B cell (primary cell): ENCODE measurements at regions not wholly inside any gene's neighbourhood (a gene's known extent, or its start where the extent isn't known, plus 50 kb on each side); places are given as distances from the start of the nearest gene placed in this dataset.

Source experiments
- EZH2 ChIP-seq: IDR thresholded peaks from 2 replicates; pipeline ENCODE4 v1.6.1; 2012; ENCODE audit warnings: borderline replicate concordance, low read depth, mild to moderate bottlenecking, moderate library complexity, low read length; ENCODE audit not compliant: insufficient read depth, poor library complexity, severe bottlenecking
- TF ChIP-seq, protein P1 (sequence below): fragments of 200-600 bp; IDR thresholded peaks from one replicate; pipeline ENCODE4 v1.8.0; 2022; ENCODE audit warnings: antibody characterized with exemption, mild to moderate bottlenecking

DNA sequence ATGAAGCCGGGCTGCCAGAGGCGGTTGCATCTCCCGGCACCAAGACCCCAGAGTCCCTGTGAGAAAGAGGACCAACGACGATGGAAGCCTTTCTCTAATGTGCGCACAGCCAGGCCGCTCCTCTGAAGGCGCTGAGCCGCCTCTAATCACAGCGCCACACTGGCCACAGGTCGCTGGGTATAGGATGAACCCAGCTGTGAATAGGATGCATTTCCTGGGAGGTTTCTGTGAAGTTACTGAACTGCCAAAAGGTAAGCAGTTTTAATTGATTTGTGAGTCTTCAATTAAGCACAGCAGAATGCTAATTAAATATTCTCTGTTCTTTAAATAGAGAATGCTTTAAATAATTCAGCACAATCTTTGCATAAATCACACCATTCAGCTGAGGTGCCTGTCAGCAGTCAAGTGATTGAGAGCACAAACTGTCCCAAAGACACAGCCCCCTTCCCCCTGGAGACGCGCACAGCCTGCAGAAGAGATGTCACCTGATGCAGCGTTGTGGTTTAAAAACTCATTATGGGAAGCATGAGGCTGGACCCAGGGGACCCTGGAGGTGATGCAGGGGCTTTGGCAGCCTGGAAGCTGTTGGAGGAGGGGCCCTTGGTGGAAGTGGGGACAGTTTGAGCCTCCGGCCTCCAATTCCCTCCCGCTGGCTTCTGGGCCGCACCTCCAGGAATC lies 98.1 kb downstream of the RTP5 start:
- TF ChIP-seq, protein P1, sequence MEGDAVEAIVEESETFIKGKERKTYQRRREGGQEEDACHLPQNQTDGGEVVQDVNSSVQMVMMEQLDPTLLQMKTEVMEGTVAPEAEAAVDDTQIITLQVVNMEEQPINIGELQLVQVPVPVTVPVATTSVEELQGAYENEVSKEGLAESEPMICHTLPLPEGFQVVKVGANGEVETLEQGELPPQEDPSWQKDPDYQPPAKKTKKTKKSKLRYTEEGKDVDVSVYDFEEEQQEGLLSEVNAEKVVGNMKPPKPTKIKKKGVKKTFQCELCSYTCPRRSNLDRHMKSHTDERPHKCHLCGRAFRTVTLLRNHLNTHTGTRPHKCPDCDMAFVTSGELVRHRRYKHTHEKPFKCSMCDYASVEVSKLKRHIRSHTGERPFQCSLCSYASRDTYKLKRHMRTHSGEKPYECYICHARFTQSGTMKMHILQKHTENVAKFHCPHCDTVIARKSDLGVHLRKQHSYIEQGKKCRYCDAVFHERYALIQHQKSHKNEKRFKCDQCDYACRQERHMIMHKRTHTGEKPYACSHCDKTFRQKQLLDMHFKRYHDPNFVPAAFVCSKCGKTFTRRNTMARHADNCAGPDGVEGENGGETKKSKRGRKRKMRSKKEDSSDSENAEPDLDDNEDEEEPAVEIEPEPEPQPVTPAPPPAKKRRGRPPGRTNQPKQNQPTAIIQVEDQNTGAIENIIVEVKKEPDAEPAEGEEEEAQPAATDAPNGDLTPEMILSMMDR: no peak
- TF ChIP-seq EZH2: no peak
